ENCODE measurements at regions not wholly inside any gene's neighbourhood (a gene's known extent, or its start where the extent isn't known, plus 50 kb on each side); places are given as distances from the start of the nearest gene placed in this dataset.

DNA sequence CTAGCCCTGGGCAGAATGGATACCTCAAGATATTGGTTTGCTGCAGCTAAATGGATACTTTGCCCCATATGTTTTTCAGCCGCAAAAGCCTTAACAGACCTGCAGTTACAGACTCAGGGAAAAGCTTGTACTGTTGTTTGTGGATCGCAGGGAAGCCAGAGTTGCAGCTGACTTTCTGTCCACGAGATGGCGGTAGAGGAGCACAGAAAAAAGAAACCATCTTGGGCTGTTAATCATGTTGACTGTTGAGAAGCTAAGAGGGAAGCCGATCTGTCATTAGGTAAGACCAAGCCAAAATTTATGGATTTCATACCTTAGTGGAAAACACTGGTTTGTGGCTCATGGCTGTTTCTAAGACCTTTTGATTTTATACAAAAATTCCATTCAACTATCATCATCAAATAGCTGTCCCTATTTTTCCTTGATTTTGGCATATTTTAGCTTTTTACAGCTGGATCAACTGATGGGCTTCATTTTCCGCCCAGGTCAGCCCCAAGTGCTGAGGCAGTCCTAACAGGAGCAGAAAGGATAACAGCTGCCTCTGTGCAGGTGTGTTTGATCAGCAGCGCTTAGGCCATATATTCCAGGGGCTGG is 205.7 kb upstream of the ZPLD1 start:
- DNase-seq (ENCODE audit: low read depth in 2 of 2): peak; percentile 41 to 51

DNA sequence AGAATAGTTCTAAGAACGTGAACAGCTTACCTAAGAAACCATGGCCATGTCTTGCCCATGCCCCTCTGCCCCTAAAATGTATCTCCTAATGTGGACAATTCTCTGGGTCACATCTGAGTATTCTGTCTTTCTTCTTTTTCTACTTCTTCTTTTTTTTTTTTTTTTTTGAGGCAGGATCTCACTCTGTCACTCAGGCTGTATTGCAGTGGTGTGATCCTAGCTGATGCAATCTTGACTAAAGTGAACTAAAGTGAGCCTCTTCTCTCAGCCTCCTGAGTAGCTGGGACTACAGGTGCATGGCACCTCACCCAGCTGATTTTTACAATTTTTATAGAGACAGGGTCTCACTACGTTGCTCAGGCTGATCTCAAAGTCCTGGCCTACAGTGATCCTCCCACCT is 204.8 kb upstream of the ZPLD1 start:
- DNase-seq (ENCODE audit: low read depth in 2 of 2): no peak

DNA sequence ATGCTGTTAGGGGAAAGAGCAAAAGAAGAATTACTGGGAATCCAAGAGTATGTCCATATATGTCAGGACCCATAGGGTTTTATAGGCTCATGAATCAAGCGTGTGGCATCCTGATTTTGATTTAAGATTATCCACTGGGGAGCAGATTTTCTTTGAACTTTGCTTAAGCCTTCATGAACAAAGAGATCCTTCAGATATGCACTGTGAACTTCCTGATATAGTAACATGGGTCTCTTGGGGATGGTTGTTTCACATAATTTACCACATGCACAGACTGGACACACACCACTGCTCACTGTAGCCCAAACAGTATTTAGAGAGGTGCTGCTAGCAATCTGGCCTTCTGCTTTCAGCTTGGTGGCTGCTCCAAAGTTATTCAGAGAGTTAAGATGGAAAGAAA is 200.9 kb upstream of the ZPLD1 start:
- no peak for DNase-seq (ENCODE audit: low read depth in 2 of 2)

DNA sequence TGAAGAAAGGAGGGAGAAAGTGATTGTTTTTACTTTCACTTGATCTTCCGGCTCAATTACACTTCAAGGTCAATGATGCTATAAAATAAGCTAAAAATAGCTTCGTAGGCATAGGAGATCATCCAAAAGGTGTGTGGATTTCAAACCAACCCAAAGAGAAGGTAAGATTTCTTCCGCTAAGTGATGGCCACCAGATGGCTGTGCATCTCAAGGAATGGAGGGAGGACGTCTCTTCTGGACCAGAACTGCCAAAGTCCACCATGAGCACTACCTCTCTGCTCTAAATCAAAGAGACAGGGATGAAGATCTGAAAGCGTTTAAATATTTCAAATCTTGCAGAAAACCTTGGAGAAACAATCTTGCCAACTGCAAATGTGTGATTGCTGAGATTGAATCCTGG is 199.1 kb upstream of the ZPLD1 start:
- DNase-seq (ENCODE audit: low read depth in 2 of 2): no peak

DNA sequence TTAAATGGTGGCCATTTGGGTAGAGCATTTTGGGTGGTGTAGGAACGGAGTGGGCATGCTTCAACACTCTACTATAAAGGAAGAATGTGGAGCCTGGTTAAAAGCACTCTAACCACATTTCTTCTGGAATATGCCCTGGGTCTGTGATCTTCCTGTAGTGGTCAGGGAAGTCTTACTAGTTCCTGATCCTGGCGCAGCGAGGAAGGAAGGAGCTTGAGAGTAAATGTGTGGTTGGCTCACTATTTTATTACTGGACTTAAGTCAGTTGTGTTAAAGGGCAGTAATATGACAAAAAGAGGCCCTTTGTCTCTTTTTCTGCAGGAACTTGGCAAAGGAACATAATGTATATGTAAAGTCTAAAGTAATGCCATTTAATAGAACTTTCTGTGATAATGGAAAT is 197.6 kb upstream of the ZPLD1 start:
- DNase-seq (ENCODE audit: low read depth in 2 of 2): no peak

DNA sequence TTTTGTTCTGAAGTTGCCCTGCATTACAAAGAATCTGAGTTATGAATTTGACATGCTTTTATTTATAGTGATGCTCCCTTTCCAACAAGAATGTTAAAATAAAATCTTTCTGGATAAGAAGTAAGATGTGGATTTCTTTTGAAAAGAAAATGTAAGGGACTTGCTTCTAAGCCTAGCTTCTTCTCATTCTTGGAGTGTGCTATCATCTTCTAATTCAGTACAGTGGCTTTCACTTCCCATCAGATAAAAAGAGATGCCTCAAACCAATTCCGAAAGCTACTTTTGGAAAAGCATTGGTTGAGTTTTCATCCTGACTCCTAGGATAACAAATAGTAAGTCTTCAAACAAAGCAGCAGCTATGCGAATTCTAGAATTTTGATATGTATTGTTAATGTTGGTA is 197.0 kb upstream of the ZPLD1 start:
- no peak for DNase-seq (ENCODE audit: low read depth in 2 of 2)

DNA sequence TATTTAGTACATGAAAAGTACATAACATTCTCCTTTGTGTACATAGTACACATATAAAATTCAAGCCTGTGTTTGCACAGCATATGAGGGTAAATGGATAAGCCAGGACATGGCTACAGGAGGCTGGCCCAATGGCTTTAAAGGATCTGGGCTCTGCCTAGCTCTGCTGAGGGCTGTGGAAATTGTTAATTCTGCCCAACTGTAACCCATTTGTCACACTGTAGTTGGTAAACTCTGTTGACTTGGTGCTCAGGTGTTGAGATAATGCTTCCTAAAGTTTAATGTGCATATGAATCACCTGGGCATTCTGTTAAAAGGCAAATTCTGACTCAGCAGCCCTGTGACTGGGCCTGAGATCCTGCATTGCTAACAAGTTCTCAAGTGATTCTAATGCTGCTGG is 196.5 kb upstream of the ZPLD1 start:
- no peak for DNase-seq (ENCODE audit: low read depth in 2 of 2)

DNA sequence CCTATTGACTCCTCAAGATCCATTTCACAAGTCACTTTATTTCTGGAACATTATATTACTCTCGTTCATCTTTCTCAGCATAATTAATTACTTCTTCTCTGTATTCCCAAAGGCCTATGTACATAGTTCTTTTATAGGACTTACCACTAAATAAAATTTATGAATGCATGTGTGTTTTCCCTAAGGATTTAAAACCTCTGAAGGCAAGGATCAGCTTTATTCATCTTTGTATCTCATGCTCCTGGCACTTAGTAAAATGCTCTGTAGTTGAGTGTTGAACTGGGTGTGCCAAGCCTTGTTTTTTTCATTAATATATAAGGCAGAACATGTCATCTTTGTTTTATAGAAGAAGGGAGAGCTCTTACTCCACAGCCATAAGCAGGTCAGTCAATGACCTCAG is 194.1 kb upstream of the ZPLD1 start:
- DNase-seq (ENCODE audit: low read depth in 2 of 2): no peak

DNA sequence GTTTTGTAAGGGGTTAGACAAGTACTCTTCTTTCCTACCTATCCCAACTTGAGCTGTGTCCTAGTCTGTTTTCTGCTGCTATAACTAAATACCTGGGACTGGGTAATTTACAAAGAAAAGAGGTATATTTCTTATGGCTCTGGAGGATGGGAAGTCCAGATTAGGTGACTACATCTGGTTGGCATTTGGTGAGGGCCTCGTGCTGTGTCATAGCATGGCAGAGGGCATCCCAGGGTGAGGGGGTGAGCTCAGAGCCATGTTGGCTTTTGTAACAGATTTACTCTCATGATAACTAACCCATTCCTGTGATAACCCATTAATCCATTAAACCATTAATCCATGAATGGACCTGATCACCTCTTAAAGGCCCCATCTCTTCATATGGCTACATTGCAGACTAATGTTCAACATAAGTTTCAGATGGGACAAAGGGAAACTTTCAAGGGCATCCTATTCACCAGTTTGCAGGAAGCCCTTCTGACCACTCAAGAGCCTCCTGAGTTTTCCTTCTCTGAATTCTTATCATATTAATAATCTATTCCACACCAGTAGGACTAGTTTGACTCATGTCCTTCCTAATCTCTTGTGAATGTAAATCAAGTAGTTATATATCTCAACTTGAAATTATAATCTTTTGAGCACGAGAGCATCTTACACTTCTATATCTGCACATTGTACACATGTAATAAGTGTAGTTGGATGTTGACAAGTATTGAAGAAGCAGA is 185.7 kb upstream of the ZPLD1 start:
- no peak for DNase-seq (ENCODE audit: low read depth in 2 of 2)

DNA sequence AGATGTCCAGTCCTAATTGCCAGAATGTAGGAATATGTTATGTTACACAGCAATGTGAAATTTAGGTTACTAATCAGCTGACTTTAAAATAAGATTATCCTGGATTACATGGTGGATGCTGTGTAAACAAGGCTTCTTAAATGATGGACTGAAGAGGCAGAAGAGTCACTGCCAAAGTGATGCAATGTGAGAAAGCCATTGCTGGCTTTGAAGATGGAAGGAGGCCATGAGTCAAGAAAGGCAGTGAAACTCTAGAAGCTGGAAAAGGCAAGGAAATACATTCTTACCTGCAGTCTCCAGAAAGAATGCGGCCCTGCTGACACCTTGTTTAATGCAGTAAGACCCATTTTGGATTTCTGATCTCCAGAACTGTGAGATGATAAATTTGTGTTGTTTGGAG is 179.1 kb upstream of the ZPLD1 start:
- no peak for DNase-seq (ENCODE audit: low read depth in 2 of 2)

DNA sequence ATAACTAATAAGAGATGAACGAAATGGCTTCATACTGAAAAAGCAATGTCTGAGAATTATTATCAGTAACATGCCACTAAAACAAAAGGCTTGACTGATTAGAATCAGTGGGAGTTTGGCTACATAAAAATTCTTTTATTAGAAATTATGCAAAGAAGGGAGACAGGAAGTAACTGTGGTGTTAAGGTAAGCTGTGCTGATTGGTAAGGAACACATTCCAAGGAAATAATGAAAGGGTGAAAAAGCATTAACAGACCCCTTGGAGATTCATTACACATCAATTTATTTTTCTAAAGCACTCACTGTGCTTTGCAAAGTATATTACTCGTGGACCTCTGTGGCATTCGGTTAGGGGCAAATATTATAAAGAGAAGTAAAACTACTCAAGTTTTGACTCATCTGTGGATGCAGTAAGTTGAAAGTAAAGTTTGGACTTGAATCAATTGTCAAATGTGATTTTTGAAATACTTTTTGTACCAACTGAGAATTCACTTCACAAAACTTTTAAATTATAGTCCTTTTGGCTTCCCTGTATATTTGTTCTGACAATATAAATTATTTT is 176.1 kb upstream of the ZPLD1 start:
- DNase-seq (ENCODE audit: low read depth in 2 of 2): no peak

DNA sequence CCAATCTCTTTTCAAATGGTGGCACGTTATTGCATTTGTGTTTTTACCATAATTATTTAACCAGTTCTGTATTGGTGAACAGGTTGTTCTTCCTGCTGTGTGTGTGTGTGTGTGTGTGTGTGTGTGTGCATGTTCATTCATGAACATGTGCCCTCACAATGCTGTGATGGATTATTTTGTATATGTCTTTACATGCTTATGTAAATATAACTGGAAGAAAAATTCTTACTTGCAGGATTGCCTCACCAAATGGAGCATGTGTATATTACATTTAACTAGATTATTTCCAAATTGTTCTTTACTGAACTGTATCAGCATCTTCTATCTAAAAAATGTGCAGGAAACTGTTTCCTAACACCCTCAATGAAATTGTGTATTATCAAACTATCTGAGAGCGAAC is 175.2 kb upstream of the ZPLD1 start:
- no peak for DNase-seq (ENCODE audit: low read depth in 2 of 2)

DNA sequence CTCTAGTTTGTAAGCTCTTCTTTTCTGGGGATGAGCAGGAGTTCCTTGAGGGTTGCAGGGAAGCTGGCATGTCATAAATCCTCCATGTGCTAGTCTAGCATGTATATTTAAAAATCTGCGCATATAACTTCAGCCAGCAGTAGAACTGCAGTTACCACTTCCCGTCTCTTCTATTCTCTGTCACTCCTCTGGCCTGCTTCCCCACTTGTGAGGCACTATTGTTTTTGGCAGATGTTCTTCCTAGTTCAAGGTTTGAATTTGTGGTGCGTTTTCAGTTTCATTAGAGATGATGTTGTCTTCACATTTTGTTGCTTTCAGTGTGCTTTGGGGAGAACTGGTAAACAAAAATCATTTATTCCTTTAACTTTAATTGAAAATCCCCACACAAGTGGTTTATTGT is 169.1 kb upstream of the ZPLD1 start:
- DNase-seq (ENCODE audit: low read depth in 2 of 2): no peak

DNA sequence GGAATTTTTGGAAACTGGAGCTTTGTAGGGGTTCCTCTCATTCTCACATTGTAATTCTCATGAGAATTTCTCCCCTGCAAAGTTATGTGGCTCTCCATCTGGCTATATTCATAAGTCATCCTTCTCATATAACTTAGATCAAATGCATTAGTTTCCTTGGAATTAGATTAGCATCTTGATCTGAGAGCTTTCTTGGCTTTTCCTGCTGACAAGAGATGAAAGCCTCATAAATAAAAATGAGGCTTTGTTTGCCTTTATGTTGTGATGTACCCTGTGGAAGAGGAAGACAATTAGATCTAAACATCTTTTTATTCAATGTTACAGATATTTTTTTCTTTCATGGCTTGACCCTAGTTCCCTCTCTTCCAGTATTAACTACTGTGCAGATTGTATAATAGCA is 165.4 kb upstream of the ZPLD1 start:
- no peak for DNase-seq (ENCODE audit: low read depth in 2 of 2)

DNA sequence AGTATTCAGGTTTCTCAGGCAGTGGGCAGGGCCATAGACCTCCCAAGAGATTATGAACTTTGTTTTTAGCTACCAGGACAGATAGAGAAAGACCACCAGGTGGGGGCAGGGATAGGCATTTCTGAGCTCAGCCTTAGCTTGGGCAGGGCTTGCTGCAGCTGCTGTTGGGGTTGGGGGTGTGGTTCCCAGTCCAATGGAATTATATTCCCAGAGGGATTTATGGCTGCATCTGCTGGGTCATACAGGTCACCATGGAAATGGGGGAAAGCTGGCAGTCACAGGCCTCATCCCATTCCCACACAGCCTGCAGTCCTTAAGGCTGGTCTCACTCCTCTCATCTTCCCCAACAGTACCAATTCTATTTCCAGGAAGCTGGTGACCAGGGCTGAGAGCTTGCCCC is 144.6 kb upstream of the ZPLD1 start:
- DNase-seq (ENCODE audit: low read depth in 2 of 2): no peak

DNA sequence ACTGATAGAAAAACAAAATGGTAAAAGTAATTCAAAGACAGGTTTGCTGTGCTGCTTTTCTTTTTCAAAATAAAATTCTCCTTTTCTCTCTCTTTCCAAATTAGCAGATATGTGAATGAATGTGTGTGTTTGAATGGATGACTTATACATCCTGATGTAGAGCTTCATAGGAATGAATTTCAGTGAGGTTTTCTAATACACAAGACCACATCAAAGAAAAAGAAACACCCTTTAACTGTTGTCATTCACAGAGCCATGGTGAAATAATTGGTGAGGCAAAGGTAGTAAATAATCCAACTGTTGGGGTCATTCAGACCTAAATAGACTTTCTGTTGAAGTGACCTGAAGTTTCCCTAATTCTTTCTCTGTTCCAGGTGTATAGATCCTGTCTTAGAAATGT is 139.1 kb upstream of the ZPLD1 start:
- no peak for DNase-seq (ENCODE audit: low read depth in 2 of 2)

DNA sequence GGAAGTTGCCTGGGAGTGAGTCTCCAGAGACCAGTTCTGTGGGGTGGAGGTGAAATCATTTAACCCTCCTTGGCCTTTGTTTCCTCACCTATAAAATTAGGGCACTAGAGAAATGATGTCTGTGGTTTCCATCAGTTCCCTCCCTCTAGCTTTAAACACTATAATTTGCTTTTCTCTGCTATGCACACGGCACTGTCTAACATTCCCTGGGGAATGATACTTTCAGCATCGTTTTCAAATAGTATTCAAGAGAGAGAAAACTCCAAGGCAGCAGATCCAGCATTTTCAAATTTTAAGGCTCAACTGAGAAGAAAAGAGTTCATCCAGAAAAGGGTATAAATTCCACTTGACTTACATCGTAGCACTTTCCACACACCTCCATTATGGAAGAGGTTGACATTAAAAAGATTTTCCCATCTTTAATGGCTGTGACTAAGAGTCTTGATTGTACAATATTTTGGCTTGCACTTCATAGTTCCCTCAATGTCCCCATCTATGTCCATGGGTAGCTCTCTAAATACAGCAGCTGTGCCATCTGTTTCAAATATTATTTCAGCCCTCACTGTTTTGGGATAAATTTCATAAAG is 137.7 kb upstream of the ZPLD1 start:
- no peak for DNase-seq (ENCODE audit: low read depth in 2 of 2)

DNA sequence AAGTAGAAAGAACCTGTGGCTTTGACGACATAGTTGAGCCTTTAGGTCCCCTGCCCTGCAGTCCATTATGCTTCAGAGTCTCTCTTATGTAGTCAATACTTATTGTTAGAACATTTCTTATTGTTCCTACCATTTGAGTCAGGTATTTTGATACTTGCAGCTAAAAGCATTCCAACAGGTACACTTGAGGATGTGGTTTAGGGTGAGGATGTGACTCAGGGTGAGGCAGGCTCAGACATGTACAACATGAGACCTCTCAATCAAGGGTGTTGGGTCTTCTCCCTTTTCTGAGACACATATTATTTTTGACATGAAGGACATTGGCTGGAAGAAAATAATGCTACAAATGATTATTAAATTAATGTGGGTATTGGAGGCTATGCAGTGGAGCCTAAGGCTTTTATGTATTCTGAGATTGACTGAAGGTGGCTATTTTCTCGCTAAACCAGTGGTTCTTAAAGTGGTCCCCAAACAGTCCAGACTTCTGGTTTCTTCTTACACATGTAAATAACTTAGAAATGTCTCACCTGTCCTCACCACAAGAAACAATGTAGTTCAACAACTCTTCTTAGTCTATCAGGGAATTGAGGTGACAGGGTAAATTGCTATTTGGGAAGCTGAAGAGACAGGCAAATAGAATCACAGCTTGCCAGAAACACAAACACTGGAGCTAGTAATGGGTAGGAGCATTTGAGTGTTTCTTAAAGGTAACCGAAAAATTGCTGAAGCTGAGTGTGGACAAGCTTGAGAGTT is 135.5 kb upstream of the ZPLD1 start:
- DNase-seq (ENCODE audit: low read depth in 2 of 2): no peak

DNA sequence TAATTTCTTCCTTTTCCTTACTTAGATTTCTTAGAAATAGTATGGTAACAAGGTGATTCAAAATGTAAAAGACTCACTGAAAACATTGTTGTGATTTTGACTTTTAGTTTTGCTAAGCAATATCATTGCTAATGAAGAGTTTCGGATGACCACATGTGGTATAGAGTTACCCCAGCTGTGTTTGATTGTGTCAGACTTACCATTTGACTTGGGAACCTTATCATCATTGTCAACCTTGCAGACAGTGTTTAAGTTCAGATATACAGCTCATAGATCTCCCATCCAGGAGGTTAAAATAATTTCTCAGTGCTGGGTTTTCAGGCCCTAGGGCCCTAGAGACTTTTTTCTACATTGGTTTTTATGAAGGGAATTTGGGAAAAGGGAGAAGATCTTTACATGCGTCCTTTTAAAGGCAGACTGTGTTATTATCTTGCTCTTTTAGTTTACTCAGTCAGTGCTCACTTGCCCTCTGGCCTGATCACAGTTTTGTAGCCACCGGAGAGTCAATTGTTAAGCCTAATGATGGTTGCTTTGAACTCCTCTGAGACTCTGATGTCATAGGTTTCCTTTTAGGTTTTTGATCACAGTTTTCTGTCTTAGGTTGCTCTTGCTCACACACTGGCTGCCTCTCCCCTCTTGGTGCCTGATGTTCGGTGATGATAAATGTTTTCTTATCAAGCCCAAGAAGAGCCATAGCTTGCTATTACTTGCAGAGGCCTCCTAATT is 133.5 kb upstream of the ZPLD1 start:
- no peak for DNase-seq (ENCODE audit: low read depth in 2 of 2)

DNA sequence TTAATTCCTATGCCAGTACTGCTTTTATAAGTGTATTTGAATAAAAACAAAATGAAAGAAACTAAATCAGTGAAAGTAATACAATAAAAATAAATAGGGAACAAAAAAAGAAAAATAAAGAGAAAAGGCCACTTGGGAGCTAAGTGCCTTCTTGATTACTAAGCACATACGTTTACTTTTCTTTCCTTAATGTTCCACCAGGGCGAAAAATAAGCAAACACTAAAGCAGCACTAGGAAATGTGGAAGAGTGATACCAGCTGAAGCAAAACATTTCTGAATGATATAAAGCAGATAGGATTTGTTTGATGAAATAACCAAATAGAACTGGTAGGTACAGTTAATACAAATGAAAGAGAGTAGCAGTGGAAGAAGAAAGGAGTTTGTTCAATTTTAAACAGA is 132.8 kb upstream of the ZPLD1 start:
- no peak for DNase-seq (ENCODE audit: low read depth in 2 of 2)

DNA sequence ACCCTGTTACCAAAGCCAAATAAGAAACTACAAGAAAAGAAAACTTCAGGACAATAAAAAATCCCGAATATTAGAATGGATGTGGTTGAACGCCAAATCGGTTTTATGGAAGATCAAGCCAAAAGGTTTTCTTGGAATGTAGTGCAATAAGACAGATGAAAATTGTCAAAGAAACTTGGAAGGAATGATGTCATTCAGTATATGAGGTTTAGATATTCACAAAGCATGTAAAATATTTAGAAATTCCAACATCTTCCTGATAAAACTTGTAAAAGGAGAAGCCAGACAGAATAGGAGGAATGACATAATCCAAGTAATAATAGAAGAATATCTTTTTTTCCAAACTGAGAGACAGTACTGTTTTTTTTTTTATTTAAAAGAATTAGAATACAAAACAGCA is 130.3 kb upstream of the ZPLD1 start:
- no peak for DNase-seq (ENCODE audit: low read depth in 2 of 2)

DNA sequence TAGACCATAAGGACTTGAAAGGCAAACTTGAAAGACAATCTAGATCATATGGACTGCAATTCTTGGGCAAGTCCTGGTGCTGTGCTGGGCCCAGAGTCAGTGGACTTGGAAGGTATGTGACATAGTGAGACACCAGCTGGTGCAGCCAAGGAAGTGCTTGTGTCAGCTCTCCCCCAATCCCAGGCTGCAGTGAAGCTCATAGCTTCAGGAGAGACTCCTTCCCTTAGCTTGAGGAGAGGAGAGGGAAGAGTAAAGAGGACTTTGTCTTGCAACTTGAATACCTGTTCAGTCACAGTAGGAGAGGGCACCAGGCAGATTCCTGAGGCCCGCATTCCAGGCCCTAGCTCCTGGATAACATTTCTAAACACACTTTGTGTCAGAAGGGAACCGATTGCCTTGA is 127.4 kb upstream of the ZPLD1 start:
- DNase-seq (ENCODE audit: low read depth in 2 of 2): no peak

Data from stimulated activated CD8-positive, alpha-beta memory T cell treated with anti-CD3 and anti-CD28 coated beads, Interleukin-15, amount 100 ng/mL, for 4 hours (primary cell).